Neural progenitor cell (in vitro differentiated cells): ENCODE measurements at regions not wholly inside any gene's neighbourhood (a gene's known extent, or its start where the extent isn't known, plus 50 kb on each side); places are given as distances from the start of the nearest gene placed in this dataset.

Experiments
- DNase-seq: peaks from one replicate; pipeline ENCODE4 v3.0.0-alpha.2; 2016; ENCODE audit warnings: low spot score
- H2AFZ ChIP-seq: fragments of 200-600 bp; sonication (generic); replicated peaks from 2 replicates; pipeline ENCODE4 v1.6.1; 2016; ENCODE audit warnings: antibody characterized with exemption
- H3F3A ChIP-seq: fragments of 200-600 bp; sonication (generic); 2 replicates; pipeline ENCODE4 v1.6.1; 2016; ENCODE audit warnings: antibody characterized with exemption, low read depth
- H3K27ac ChIP-seq: fragments of 200-600 bp; sonication (generic); 2 replicates; pipeline ENCODE4 v1.5.1; 2016; ENCODE audit warnings: mild to moderate bottlenecking
- H3K27me3 ChIP-seq: fragments of 200-600 bp; sonication (generic); 2 replicates; pipeline ENCODE4 v1.6.1; 2016; ENCODE audit warnings: mild to moderate bottlenecking, moderate library complexity
- H3K36me3 ChIP-seq: fragments of 200-600 bp; sonication (generic); 2 replicates; pipeline ENCODE4 v1.5.1; 2016
- H3K4me1 ChIP-seq: fragments of 200-600 bp; sonication (generic); 2 replicates; pipeline ENCODE4 v1.6.1; 2016; ENCODE audit warnings: mixed run types
- H3K4me2 ChIP-seq: fragments of 200-600 bp; sonication (generic); 2 replicates; pipeline ENCODE4 v1.6.1; 2016
- H3K4me3 ChIP-seq: fragments of 200-600 bp; sonication (generic); 2 replicates; pipeline ENCODE4 v1.5.1; 2016
- H3K79me2 ChIP-seq: fragments of 200-600 bp; sonication (generic); 2 replicates; pipeline ENCODE4 v1.6.1; 2016; ENCODE audit warnings: low read depth
- H3K9ac ChIP-seq: fragments of 200-600 bp; sonication (generic); 2 replicates; pipeline ENCODE4 v1.6.1; 2016
- H3K9me3 ChIP-seq: fragments of 200-600 bp; sonication (generic); 2 replicates; pipeline ENCODE4 v1.5.1; 2016; ENCODE audit warnings: low read depth
- H4K20me1 ChIP-seq: fragments of 200-600 bp; sonication (generic); 2 replicates; pipeline ENCODE4 v1.6.1; 2016; ENCODE audit warnings: low read depth
- H3K27ac Mint-ChIP-seq: 3 replicates; pipeline ENCODE4 v1.8.0; 2021; ENCODE audit warnings: mixed read lengths
- H3K27me3 Mint-ChIP-seq: 2 replicates; pipeline ENCODE4 v1.8.0; 2022; ENCODE audit warnings: low read depth, mild to moderate bottlenecking, inconsistent platforms, moderate library complexity, mixed read lengths; ENCODE audit not compliant: insufficient read depth
- H3K36me3 Mint-ChIP-seq: 3 replicates; pipeline ENCODE4 v1.8.0; 2021; ENCODE audit warnings: mixed read lengths
- H3K4me1 Mint-ChIP-seq: 3 replicates; pipeline ENCODE4 v1.8.0; 2021; ENCODE audit warnings: mixed read lengths
- H3K4me3 Mint-ChIP-seq: 3 replicates; pipeline ENCODE4 v1.8.0; 2021; ENCODE audit warnings: mild to moderate bottlenecking, moderate library complexity, mixed read lengths
- H3K9me3 Mint-ChIP-seq: 3 replicates; pipeline ENCODE4 v1.8.0; 2020; ENCODE audit warnings: mixed read lengths
- EZH2 ChIP-seq: fragments of 200-600 bp; sonication (generic); IDR thresholded peaks from 2 replicates; pipeline ENCODE4 v1.6.1; 2017; ENCODE audit warnings: antibody characterized with exemption, mild to moderate bottlenecking, moderate library complexity
- EZH2phosphoT487 ChIP-seq: fragments of 200-600 bp; sonication (generic); IDR thresholded peaks from 2 replicates; pipeline ENCODE4 v1.6.1; 2017; ENCODE audit warnings: antibody characterized with exemption
- TF ChIP-seq, protein P1 (sequence below): fragments of 200-600 bp; sonication (generic); IDR thresholded peaks from 2 replicates; pipeline ENCODE4 v1.5.1; 2017; ENCODE audit warnings: antibody characterized with exemption, mild to moderate bottlenecking

DNA sequence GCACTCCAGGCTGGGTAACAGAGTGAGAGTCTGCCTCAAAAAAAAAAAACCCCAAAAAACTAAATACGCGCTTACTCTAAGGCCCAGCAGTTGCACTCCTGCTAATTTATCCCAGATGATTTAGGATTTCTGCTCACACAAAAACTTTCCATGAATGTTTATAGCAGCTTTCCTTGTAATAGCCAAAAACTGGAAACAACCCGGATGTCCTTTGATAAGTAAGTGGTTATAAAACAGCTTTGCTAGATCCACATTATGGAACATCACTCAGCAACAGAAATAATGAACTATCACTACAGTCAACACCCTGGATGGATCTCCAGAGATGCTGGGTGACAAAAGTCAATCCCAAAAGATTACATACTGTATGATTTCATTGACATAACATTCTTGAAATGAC lies 220.4 kb upstream of the JARID2 start:
- no peaks in the 10 kb centered on the region for H3K36me3 Mint-ChIP-seq
- H3K4me3 ChIP-seq = no peak overlapping the region
- DNase-seq = no peak
- peaks cover 9% of the 10 kb centered on the region for H3K4me1 ChIP-seq
- no peak for TF ChIP-seq EZH2
- no peak for TF ChIP-seq EZH2phosphoT487
- TF ChIP-seq, protein P1, sequence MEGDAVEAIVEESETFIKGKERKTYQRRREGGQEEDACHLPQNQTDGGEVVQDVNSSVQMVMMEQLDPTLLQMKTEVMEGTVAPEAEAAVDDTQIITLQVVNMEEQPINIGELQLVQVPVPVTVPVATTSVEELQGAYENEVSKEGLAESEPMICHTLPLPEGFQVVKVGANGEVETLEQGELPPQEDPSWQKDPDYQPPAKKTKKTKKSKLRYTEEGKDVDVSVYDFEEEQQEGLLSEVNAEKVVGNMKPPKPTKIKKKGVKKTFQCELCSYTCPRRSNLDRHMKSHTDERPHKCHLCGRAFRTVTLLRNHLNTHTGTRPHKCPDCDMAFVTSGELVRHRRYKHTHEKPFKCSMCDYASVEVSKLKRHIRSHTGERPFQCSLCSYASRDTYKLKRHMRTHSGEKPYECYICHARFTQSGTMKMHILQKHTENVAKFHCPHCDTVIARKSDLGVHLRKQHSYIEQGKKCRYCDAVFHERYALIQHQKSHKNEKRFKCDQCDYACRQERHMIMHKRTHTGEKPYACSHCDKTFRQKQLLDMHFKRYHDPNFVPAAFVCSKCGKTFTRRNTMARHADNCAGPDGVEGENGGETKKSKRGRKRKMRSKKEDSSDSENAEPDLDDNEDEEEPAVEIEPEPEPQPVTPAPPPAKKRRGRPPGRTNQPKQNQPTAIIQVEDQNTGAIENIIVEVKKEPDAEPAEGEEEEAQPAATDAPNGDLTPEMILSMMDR = no peak
- H4K20me1 ChIP-seq = no peaks in the 10 kb centered on the region
- H3K27me3 Mint-ChIP-seq = peaks cover 2% of the 10 kb centered on the region
- peaks cover 14% of the 10 kb centered on the region for H3F3A ChIP-seq
- no peaks in the 10 kb centered on the region for H3K9me3 ChIP-seq
- H2AFZ ChIP-seq = no peak overlapping the region
- H3K4me1 Mint-ChIP-seq = peaks cover 16% of the 10 kb centered on the region
- no peak overlapping the region for H3K9ac ChIP-seq
- peaks cover 12% of the 10 kb centered on the region for H3K9me3 Mint-ChIP-seq
- no peaks in the 10 kb centered on the region for H3K79me2 ChIP-seq
- H3K27ac Mint-ChIP-seq = no peak overlapping the region
- H3K4me2 ChIP-seq = no peak overlapping the region
- H3K36me3 ChIP-seq = no peaks in the 10 kb centered on the region
- no peak overlapping the region for H3K27ac ChIP-seq
- H3K27me3 ChIP-seq = no peaks in the 10 kb centered on the region
- H3K4me3 Mint-ChIP-seq = no peak overlapping the region

DNA sequence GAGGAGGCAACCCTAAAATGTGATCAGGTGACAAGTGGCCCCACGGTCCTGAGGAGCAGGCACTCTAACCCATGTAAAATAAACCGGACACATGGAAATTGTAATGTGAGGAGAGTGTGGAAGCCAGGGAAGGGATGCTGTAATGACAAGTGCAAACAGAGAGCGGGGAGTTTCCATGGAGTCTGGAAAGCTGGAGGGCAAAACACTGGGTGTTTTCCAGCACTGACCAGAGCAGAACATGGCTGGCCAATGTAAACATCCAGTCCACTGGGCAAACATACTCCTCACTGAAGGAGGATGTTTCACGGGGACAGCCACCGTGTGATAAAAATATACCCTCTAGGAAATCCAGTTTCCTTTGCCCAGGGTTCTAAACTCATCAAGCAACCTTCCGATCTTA lies 219.0 kb upstream of the JARID2 start:
- H2AFZ ChIP-seq = no peak overlapping the region
- H3K9ac ChIP-seq = no peak overlapping the region
- Mint-ChIP-seq H3K4me3 (no peak overlapping the region), H3K27ac (no peak overlapping the region), H3K9me3 (peaks cover 19% of the 10 kb centered on the region), H3K36me3 (no peaks in the 10 kb centered on the region), H3K27me3 (peaks cover 2% of the 10 kb centered on the region), H3K4me1 (peaks cover 10% of the 10 kb centered on the region)
- peaks cover 3% of the 10 kb centered on the region for H3F3A ChIP-seq
- H3K27me3 ChIP-seq = no peaks in the 10 kb centered on the region
- H3K79me2 ChIP-seq = no peaks in the 10 kb centered on the region
- DNase-seq = no peak
- H3K36me3 ChIP-seq = no peaks in the 10 kb centered on the region
- H3K9me3 ChIP-seq = no peaks in the 10 kb centered on the region
- no peak overlapping the region for H3K27ac ChIP-seq
- H4K20me1 ChIP-seq = no peaks in the 10 kb centered on the region
- peaks cover 6% of the 10 kb centered on the region for H3K4me1 ChIP-seq
- no peak overlapping the region for H3K4me2 ChIP-seq
- TF ChIP-seq, protein P1 = no peak
- TF ChIP-seq EZH2phosphoT487 (no peak), EZH2 (no peak)
- no peak overlapping the region for H3K4me3 ChIP-seq

DNA sequence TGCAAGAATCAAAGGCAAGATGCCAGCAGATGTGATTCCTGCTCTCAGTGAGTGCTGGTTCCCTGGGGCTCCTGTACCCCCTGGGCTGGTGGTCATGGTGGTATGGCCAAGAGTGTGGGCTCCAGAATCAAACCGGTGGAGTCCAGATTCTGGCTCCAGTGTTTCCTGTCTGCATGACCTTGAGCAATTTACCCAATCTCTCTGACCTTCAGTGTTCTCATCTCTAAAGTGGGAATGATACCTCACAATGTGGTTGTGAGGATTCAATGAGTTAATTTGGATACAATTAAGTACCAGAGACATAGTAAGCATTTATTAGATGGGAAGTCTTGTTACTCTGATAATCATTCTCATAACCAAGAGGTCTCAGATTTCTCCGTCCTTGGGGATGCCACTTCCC lies 218.4 kb upstream of the JARID2 start:
- no peak overlapping the region for H3K4me3 Mint-ChIP-seq
- no peak overlapping the region for H3K27ac Mint-ChIP-seq
- H3F3A ChIP-seq = no peaks in the 10 kb centered on the region
- no peaks in the 10 kb centered on the region for H3K9me3 ChIP-seq
- no peak for DNase-seq
- H3K4me3 ChIP-seq = no peak overlapping the region
- TF ChIP-seq EZH2phosphoT487 (no peak), EZH2 (no peak)
- TF ChIP-seq, protein P1 = no peak
- no peak overlapping the region for H3K27ac ChIP-seq
- no peaks in the 10 kb centered on the region for H3K36me3 ChIP-seq
- no peaks in the 10 kb centered on the region for H3K27me3 ChIP-seq
- peaks cover 2% of the 10 kb centered on the region for H3K27me3 Mint-ChIP-seq
- H2AFZ ChIP-seq = no peak overlapping the region
- H3K4me1 Mint-ChIP-seq = peaks cover 6% of the 10 kb centered on the region
- H3K4me2 ChIP-seq = no peak overlapping the region
- H3K4me1 ChIP-seq = no peaks in the 10 kb centered on the region
- no peaks in the 10 kb centered on the region for H3K36me3 Mint-ChIP-seq
- no peaks in the 10 kb centered on the region for H3K79me2 ChIP-seq
- H3K9me3 Mint-ChIP-seq = peaks cover 19% of the 10 kb centered on the region
- no peak overlapping the region for H3K9ac ChIP-seq
- no peaks in the 10 kb centered on the region for H4K20me1 ChIP-seq
